GM23338 (cell line): ENCODE measurements at regions not wholly inside any gene's neighbourhood (a gene's known extent, or its start where the extent isn't known, plus 50 kb on each side); places are given as distances from the start of the nearest gene placed in this dataset.

ENCODE experiments used
- ATAC-seq: fragments of 200-7000 bp; cut with Tn5 transposase; 3 replicates; pipeline ENCODE4 v1.9.1; 2020
- DNase-seq: peaks from one replicate; pipeline ENCODE4 v3.0.0-alpha.2; 2015; ENCODE audit warnings: low spot score
- H2AFZ ChIP-seq: fragments of 200-600 bp; sonication (generic); 2 replicates; pipeline ENCODE4 v1.8.0; 2016; ENCODE audit warnings: antibody characterized with exemption, mild to moderate bottlenecking, moderate library complexity
- H3F3A ChIP-seq: fragments of 200-600 bp; sonication (generic); replicated peaks from 2 replicates; pipeline ENCODE4 v1.8.0; 2017; ENCODE audit warnings: antibody characterized with exemption, mixed run types, low read depth
- H3K27ac ChIP-seq: fragments of 200-600 bp; sonication (generic); 2 replicates; pipeline ENCODE4 v1.6.1; 2016; ENCODE audit warnings: low read depth
- H3K27me3 ChIP-seq: fragments of 200-600 bp; sonication (generic); 2 replicates; pipeline ENCODE4 v1.8.0; 2016; ENCODE audit warnings: mild to moderate bottlenecking, mixed run types, moderate library complexity; ENCODE audit not compliant: insufficient read depth
- H3K36me3 ChIP-seq: fragments of 200-600 bp; sonication (generic); 2 replicates; pipeline ENCODE4 v1.8.0; 2016; ENCODE audit warnings: mild to moderate bottlenecking; ENCODE audit not compliant: insufficient read depth
- H3K4me1 ChIP-seq: fragments of 200-600 bp; sonication (generic); 2 replicates; pipeline ENCODE4 v1.8.0; 2016; ENCODE audit warnings: mild to moderate bottlenecking, moderate library complexity; ENCODE audit not compliant: insufficient read depth
- H3K4me2 ChIP-seq: fragments of 200-600 bp; sonication (generic); 2 replicates; pipeline ENCODE4 v1.7.1; 2017; ENCODE audit warnings: mixed run types
- H3K4me3 ChIP-seq: fragments of 200-600 bp; sonication (generic); 2 replicates; pipeline ENCODE4 v1.6.1; 2016; ENCODE audit warnings: mixed run types
- H3K79me2 ChIP-seq: fragments of 200-600 bp; sonication (generic); replicated peaks from 2 replicates; pipeline ENCODE4 v1.8.0; 2017; ENCODE audit warnings: mild to moderate bottlenecking; ENCODE audit not compliant: insufficient read depth
- H3K9me2 ChIP-seq: fragments of 200-600 bp; sonication (generic); 2 replicates; pipeline ENCODE4 v1.8.0; 2017; ENCODE audit not compliant: insufficient read depth
- H4K20me1 ChIP-seq: fragments of 200-600 bp; sonication (generic); replicated peaks from 2 replicates; pipeline ENCODE4 v1.8.0; 2017; ENCODE audit warnings: mild to moderate bottlenecking; ENCODE audit not compliant: insufficient read depth
- H3K27ac Mint-ChIP-seq: 2 replicates; pipeline ENCODE4 v1.8.0; 2020; ENCODE audit warnings: inconsistent platforms, mild to moderate bottlenecking, moderate library complexity, mixed read lengths
- H3K27me3 Mint-ChIP-seq: 3 replicates; pipeline ENCODE4 v1.8.0; 2022; ENCODE audit warnings: low read depth, mild to moderate bottlenecking, moderate library complexity, mixed read lengths, inconsistent platforms; ENCODE audit not compliant: insufficient read depth, poor library complexity
- H3K36me3 Mint-ChIP-seq: 3 replicates; pipeline ENCODE4 v1.8.0; 2021; ENCODE audit warnings: low read depth, mild to moderate bottlenecking, inconsistent platforms, moderate library complexity, mixed read lengths
- H3K4me1 Mint-ChIP-seq: 3 replicates; pipeline ENCODE4 v1.8.0; 2020; ENCODE audit warnings: mild to moderate bottlenecking, inconsistent platforms, mixed read lengths
- H3K4me3 Mint-ChIP-seq: 3 replicates; pipeline ENCODE4 v1.8.0; 2021; ENCODE audit warnings: moderate library complexity, mild to moderate bottlenecking, inconsistent platforms, mixed read lengths
- H3K9me3 Mint-ChIP-seq: 3 replicates; pipeline ENCODE4 v1.8.0; 2020; ENCODE audit warnings: moderate library complexity, mild to moderate bottlenecking, inconsistent platforms, mixed read lengths
- CREB1 ChIP-seq: fragments of 250-450 bp; sonication (Bioruptor Pico); IDR thresholded peaks from 2 replicates; pipeline ENCODE4 v1.5.0; 2020; ENCODE audit warnings: low read depth, mild to moderate bottlenecking, moderate library complexity
- EZH2 ChIP-seq: fragments of 200-600 bp; sonication (generic); IDR thresholded peaks from one replicate; pipeline ENCODE4 v1.8.0; 2017; ENCODE audit warnings: antibody characterized with exemption, mild to moderate bottlenecking, low read depth; ENCODE audit not compliant: unreplicated experiment
- EZH2phosphoT487 ChIP-seq: fragments of 200-600 bp; sonication (generic); IDR thresholded peaks from one replicate; pipeline ENCODE4 v1.8.1; 2018; ENCODE audit warnings: antibody characterized with exemption; ENCODE audit not compliant: unreplicated experiment
- JUNB ChIP-seq: IDR thresholded peaks from one replicate; pipeline ENCODE4 v1.6.1; 2016; ENCODE audit warnings: antibody characterized with exemption; ENCODE audit not compliant: unreplicated experiment
- POLR2AphosphoS5 ChIP-seq: IDR thresholded peaks from 2 replicates; pipeline ENCODE4 v1.6.1; 2016; ENCODE audit warnings: antibody characterized with exemption, low read depth
- ZNF114 ChIP-seq: fragments of 250-450 bp; sonication (Bioruptor Pico); IDR thresholded peaks from 2 replicates; pipeline ENCODE4 v1.5.0; 2020; ENCODE audit warnings: mild to moderate bottlenecking, moderate library complexity
- ZNF331 ChIP-seq: fragments of 250-450 bp; sonication (Bioruptor Pico); IDR thresholded peaks from 2 replicates; pipeline ENCODE4 v1.5.0; 2020; ENCODE audit warnings: low read depth, mild to moderate bottlenecking, moderate library complexity
- TF ChIP-seq, protein P1 (sequence below): fragments of 250-450 bp; sonication (Bioruptor Pico); IDR thresholded peaks from 2 replicates; pipeline ENCODE4 v1.5.0; 2020; ENCODE audit warnings: mild to moderate bottlenecking, moderate library complexity
- TF ChIP-seq, protein P2 (sequence below): IDR thresholded peaks from 2 replicates; pipeline ENCODE4 v1.6.1; 2016; ENCODE audit warnings: antibody characterized with exemption

GRCh38 chr16:65353183-65353582 is 231.3 kb upstream of the CDH11 start:
- Histone ChIP-seq H3K36me3 (peaks cover 13% of the 10 kb centered on the region), H3K4me1 (no peaks in the 10 kb centered on the region), H4K20me1 (no peaks in the 10 kb centered on the region), H3K9me2 (0 out of 2 replicates have a peak, but pooled peaks cover 3% of the 10 kb centered on the region), H3K27me3 (no peaks in the 10 kb centered on the region), H3K79me2 (no peaks in the 10 kb centered on the region), H3K4me2 (no peak overlapping the region), H3K4me3 (no peak overlapping the region), H3F3A (no peaks in the 10 kb centered on the region), H2AFZ (no peak overlapping the region), H3K27ac (no peak overlapping the region)
- Mint-ChIP-seq H3K4me1 (no peaks in the 10 kb centered on the region; the same call in 2 of the 3 replicates), H3K36me3 (peaks cover 27% of the 10 kb centered on the region), H3K4me3 (no peak overlapping the region), H3K27me3 (no peaks in the 10 kb centered on the region), H3K9me3 (peaks cover 32% of the 10 kb centered on the region), H3K27ac (no peak overlapping the region)
- ATAC-seq (no peak), DNase-seq (no peak)
- TF ChIP-seq, protein P1, sequence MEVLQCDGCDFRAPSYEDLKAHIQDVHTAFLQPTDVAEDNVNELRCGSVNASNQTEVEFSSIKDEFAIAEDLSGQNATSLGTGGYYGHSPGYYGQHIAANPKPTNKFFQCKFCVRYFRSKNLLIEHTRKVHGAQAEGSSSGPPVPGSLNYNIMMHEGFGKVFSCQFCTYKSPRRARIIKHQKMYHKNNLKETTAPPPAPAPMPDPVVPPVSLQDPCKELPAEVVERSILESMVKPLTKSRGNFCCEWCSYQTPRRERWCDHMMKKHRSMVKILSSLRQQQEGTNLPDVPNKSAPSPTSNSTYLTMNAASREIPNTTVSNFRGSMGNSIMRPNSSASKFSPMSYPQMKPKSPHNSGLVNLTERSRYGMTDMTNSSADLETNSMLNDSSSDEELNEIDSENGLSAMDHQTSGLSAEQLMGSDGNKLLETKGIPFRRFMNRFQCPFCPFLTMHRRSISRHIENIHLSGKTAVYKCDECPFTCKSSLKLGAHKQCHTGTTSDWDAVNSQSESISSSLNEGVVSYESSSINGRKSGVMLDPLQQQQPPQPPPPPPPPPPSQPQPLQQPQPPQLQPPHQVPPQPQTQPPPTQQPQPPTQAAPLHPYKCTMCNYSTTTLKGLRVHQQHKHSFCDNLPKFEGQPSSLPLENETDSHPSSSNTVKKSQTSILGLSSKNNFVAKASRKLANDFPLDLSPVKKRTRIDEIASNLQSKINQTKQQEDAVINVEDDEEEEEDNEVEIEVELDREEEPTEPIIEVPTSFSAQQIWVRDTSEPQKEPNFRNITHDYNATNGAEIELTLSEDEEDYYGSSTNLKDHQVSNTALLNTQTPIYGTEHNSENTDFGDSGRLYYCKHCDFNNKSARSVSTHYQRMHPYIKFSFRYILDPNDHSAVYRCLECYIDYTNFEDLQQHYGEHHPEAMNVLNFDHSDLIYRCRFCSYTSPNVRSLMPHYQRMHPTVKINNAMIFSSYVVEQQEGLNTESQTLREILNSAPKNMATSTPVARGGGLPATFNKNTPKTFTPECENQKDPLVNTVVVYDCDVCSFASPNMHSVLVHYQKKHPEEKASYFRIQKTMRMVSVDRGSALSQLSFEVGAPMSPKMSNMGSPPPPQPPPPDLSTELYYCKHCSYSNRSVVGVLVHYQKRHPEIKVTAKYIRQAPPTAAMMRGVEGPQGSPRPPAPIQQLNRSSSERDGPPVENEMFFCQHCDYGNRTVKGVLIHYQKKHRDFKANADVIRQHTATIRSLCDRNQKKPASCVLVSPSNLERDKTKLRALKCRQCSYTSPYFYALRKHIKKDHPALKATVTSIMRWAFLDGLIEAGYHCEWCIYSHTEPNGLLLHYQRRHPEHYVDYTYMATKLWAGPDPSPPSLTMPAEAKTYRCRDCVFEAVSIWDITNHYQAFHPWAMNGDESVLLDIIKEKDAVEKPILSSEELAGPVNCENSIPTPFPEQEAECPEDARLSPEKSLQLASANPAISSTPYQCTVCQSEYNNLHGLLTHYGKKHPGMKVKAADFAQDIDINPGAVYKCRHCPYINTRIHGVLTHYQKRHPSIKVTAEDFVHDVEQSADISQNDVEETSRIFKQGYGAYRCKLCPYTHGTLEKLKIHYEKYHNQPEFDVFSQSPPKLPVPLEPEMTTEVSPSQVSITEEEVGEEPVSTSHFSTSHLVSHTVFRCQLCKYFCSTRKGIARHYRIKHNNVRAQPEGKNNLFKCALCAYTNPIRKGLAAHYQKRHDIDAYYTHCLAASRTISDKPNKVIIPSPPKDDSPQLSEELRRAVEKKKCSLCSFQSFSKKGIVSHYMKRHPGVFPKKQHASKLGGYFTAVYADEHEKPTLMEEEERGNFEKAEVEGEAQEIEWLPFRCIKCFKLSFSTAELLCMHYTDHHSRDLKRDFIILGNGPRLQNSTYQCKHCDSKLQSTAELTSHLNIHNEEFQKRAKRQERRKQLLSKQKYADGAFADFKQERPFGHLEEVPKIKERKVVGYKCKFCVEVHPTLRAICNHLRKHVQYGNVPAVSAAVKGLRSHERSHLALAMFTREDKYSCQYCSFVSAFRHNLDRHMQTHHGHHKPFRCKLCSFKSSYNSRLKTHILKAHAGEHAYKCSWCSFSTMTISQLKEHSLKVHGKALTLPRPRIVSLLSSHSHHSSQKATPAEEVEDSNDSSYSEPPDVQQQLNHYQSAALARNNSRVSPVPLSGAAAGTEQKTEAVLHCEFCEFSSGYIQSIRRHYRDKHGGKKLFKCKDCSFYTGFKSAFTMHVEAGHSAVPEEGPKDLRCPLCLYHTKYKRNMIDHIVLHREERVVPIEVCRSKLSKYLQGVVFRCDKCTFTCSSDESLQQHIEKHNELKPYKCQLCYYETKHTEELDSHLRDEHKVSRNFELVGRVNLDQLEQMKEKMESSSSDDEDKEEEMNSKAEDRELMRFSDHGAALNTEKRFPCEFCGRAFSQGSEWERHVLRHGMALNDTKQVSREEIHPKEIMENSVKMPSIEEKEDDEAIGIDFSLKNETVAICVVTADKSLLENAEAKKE, result no peak
- TF ChIP-seq EZH2phosphoT487, result no peak
- no peak for TF ChIP-seq CREB1
- no peak for TF ChIP-seq EZH2
- no peak for TF ChIP-seq ZNF114 (CRISPR knock-in tag)
- no peak for TF ChIP-seq POLR2AphosphoS5
- no peak for TF ChIP-seq JUNB

GRCh38 chr16:65349626-65350025 is 227.8 kb upstream of the CDH11 start:
- Histone ChIP-seq H2AFZ (no peak overlapping the region), H4K20me1 (no peaks in the 10 kb centered on the region), H3K79me2 (no peaks in the 10 kb centered on the region), H3K36me3 (no peaks in the 10 kb centered on the region), H3K4me1 (no peaks in the 10 kb centered on the region), H3K4me3 (no peak overlapping the region), H3F3A (no peaks in the 10 kb centered on the region), H3K9me2 (0 out of 2 replicates have a peak, but pooled peaks cover 3% of the 10 kb centered on the region), H3K4me2 (no peak overlapping the region), H3K27ac (no peak overlapping the region), H3K27me3 (no peaks in the 10 kb centered on the region)
- no peaks in the 10 kb centered on the region for H3K27me3 Mint-ChIP-seq
- peaks cover under 1% of the 10 kb centered on the region; the same call in 2 of the 3 replicates for H3K36me3 Mint-ChIP-seq
- no peaks in the 10 kb centered on the region; the same call in 2 of the 3 replicates for H3K4me1 Mint-ChIP-seq
- no peak overlapping the region for H3K27ac Mint-ChIP-seq
- TF ChIP-seq POLR2AphosphoS5 (no peak), ZNF331 (CRISPR knock-in tag) (no peak)
- TF ChIP-seq, protein P2, sequence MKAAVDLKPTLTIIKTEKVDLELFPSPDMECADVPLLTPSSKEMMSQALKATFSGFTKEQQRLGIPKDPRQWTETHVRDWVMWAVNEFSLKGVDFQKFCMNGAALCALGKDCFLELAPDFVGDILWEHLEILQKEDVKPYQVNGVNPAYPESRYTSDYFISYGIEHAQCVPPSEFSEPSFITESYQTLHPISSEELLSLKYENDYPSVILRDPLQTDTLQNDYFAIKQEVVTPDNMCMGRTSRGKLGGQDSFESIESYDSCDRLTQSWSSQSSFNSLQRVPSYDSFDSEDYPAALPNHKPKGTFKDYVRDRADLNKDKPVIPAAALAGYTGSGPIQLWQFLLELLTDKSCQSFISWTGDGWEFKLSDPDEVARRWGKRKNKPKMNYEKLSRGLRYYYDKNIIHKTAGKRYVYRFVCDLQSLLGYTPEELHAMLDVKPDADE, result no peak
- DNase-seq (no peak), ATAC-seq (no peak)
- H3K4me3 Mint-ChIP-seq, result no peak overlapping the region
- H3K9me3 Mint-ChIP-seq, result peaks cover 3% of the 10 kb centered on the region
